Panc1 (cell line): ENCODE measurements at regions not wholly inside any gene's neighbourhood (a gene's known extent, or its start where the extent isn't known, plus 50 kb on each side); places are given as distances from the start of the nearest gene placed in this dataset.

Experiments used
- SIN3A ChIP-seq: IDR thresholded peaks from 2 replicates; pipeline ENCODE4 v1.6.1; 2012; ENCODE audit warnings: low read depth, mild to moderate bottlenecking, low read length, moderate library complexity, borderline replicate concordance; ENCODE audit not compliant: insufficient read depth
- TF ChIP-seq, protein P1 (sequence below), 2 experiments: IDR thresholded peaks; 2 replicates each; pipeline ENCODE4 v1.6.1; 2011 to 2012; ENCODE audit warnings: low read depth in 2 of 2, control low read depth in 1 of 2, low read length in 1 of 2, mild to moderate bottlenecking in 1 of 2, moderate library complexity in 1 of 2; ENCODE audit not compliant: insufficient read depth in 1 of 2

DNA sequence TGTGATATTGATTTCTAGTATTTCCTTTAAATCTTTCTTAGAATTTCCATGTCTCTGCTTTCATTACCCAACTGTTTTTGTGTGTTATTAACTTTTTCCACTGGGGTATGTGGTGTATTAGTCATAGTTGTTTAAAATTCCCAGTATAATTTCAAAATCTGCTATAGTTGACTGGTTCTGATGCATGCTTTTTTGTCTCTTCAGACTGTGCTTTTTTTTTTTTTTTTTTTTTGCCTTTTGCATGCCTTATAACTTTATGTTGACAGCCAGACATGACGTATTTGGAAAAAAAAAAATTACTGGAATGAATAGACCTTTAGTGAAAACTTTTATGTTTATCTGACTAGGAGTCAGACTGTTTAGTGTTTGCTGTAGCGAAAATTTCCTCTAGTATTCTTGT, 580.4 kb downstream of the ANKRD50 start:
- TF ChIP-seq SIN3A = no peak
- TF ChIP-seq, protein P1, sequence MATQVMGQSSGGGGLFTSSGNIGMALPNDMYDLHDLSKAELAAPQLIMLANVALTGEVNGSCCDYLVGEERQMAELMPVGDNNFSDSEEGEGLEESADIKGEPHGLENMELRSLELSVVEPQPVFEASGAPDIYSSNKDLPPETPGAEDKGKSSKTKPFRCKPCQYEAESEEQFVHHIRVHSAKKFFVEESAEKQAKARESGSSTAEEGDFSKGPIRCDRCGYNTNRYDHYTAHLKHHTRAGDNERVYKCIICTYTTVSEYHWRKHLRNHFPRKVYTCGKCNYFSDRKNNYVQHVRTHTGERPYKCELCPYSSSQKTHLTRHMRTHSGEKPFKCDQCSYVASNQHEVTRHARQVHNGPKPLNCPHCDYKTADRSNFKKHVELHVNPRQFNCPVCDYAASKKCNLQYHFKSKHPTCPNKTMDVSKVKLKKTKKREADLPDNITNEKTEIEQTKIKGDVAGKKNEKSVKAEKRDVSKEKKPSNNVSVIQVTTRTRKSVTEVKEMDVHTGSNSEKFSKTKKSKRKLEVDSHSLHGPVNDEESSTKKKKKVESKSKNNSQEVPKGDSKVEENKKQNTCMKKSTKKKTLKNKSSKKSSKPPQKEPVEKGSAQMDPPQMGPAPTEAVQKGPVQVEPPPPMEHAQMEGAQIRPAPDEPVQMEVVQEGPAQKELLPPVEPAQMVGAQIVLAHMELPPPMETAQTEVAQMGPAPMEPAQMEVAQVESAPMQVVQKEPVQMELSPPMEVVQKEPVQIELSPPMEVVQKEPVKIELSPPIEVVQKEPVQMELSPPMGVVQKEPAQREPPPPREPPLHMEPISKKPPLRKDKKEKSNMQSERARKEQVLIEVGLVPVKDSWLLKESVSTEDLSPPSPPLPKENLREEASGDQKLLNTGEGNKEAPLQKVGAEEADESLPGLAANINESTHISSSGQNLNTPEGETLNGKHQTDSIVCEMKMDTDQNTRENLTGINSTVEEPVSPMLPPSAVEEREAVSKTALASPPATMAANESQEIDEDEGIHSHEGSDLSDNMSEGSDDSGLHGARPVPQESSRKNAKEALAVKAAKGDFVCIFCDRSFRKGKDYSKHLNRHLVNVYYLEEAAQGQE (IDR thresholded peaks at IDR 0.05; ENCODE audit: insufficient read depth in 1 of 2, low read depth in 2 of 2, low read length in 1 of 2) = no peak
